GM12873 (cell line): ENCODE measurements at regions not wholly inside any gene's neighbourhood (a gene's known extent, or its start where the extent isn't known, plus 50 kb on each side); places are given as distances from the start of the nearest gene placed in this dataset.

ENCODE experiments used
- TF ChIP-seq, protein P1 (sequence below): IDR thresholded peaks from 2 replicates; pipeline ENCODE4 v1.5.1; 2012; ENCODE audit warnings: low read depth, mild to moderate bottlenecking, moderate library complexity, low read length, control low read depth; ENCODE audit not compliant: insufficient read depth; ENCODE audit errors: missing control alignments

DNA sequence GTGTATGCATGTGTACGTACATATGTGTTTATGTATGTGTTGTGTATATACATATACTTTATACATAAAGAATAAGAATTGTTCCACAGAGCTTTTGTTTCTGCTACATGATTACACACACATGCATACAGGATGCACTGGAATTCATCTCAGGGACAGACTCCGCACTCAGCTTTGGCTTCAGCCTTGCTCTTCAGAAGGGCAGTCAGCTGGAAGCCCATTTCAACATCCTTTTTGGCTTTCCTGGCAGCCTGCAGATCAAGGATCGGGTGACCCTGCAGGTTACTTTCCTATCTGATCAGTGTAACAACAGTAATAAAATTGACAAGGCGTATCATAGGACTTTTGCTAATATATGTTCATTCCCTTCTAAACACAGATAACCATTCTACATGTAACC is 144.1 kb upstream of the COPS8 start:
- TF ChIP-seq, protein P1, sequence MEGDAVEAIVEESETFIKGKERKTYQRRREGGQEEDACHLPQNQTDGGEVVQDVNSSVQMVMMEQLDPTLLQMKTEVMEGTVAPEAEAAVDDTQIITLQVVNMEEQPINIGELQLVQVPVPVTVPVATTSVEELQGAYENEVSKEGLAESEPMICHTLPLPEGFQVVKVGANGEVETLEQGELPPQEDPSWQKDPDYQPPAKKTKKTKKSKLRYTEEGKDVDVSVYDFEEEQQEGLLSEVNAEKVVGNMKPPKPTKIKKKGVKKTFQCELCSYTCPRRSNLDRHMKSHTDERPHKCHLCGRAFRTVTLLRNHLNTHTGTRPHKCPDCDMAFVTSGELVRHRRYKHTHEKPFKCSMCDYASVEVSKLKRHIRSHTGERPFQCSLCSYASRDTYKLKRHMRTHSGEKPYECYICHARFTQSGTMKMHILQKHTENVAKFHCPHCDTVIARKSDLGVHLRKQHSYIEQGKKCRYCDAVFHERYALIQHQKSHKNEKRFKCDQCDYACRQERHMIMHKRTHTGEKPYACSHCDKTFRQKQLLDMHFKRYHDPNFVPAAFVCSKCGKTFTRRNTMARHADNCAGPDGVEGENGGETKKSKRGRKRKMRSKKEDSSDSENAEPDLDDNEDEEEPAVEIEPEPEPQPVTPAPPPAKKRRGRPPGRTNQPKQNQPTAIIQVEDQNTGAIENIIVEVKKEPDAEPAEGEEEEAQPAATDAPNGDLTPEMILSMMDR = no peak

DNA sequence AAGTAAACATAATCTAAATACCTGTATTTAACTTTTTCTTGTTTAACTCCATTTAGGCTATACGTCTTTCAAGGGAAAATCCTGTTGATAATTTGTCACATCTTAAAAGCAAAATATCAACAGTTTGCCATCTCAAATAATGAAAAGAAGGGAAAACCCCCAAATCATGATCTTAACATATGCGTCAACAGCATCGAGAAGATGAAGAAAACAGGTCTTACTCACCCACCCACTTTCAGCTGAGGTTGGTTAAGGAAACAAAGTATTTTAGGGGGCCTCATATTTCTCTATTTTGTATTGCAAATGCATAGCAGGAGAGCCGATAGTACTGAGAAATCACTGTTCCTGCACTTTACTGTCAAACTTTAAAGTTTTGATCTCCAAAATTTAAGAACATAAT is 143.1 kb upstream of the COPS8 start:
- TF ChIP-seq, protein P1 = no peak

DNA sequence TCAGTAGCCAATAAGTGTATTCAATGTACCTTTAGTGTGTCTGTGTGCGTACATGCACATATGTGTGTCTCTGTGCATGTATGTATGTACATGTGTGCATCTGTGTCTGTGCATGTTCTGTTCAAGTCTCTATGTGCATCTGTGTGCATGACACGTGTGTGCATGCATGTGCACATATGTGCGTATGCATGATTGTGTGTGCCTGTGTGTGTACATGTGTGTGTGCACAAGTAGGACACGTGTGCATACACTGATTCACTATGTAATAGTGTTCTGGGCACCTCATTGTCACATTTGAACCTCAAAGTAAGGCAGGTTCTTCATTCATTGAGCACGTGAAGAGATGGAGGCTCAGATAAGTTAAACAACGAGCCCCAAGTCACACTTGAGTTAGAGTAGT is 142.6 kb upstream of the COPS8 start:
- TF ChIP-seq, protein P1 = no peak

DNA sequence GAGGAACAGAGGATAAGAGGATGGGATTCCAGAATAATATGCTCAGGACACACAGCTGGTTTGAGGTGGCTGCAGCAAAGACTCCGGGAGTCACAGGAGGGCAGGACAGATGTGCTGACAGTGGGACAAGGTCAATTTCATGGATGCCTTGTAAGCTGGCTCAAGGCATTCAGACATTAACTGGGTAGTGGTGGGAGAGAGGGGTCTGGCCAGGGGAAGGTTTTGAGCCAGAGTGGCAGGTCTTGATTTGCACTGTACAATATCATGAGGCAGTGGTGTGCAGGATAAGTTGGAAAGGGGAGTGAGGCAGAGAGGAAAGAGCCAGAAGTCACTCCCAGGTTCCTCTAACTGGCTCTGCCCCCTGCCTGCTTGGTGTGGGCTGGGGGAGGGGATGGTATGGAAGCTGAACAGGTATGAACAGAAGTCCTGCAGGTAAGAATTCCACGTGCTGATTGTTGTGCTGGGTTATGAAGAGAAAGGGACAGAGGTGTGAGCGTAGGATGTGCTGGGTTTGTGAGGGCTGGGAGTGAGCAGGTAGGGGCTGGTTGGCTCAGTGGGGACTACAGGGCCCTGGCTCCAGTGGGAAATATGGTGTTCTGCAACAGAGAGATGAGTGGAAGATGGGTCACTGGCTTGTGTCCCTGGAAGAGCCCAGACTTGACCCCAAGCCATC is 141.7 kb upstream of the COPS8 start:
- TF ChIP-seq, protein P1 = no peak

DNA sequence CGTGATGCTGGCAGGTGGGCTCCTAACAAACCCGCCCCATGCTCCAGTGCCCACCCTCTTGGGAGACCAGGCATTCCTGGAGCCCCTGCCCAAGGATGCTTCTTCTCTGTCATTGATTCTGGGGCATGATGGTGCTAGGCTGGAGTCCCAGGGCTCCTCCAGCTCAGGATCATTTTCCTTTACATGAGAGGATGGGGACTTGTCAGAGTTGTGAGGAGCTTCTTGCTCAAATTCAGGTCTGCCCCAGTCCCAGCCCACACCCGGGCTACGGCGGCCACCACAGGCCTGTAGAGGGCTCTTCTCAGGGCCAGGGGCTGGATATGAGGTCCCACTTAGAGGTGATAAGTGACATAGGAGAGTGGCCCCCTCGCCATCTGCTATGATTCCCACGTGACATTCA is 141.1 kb upstream of the COPS8 start:
- TF ChIP-seq, protein P1 = no peak

DNA sequence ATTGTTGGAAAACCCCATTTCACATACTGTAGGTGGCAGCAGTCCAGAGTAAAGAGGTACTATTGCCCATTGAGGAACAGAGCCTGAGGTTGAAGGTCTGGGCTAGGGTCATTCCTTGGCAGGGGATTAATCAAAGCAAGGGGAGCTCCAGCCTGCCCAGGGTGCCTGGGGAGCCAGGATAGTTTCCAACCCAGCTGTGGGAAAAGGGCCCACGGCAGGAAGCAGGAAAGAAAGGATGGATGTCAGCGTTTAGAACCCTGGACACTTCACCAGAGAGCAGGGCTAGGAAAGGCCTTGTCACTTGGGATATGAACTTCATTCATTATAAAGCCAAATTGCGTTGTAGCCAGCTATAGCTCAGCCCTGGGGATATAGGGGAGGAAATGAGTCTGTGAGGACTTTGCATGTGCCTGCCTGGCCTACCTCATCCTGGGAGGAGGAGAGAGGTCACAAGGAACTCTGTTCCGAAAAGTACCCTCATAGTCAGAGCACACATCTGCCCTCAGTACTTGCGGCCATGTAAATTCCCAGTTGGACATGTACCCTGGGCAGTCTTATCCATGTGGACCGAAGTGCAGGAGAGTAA is 140.2 kb upstream of the COPS8 start:
- TF ChIP-seq, protein P1 = no peak

DNA sequence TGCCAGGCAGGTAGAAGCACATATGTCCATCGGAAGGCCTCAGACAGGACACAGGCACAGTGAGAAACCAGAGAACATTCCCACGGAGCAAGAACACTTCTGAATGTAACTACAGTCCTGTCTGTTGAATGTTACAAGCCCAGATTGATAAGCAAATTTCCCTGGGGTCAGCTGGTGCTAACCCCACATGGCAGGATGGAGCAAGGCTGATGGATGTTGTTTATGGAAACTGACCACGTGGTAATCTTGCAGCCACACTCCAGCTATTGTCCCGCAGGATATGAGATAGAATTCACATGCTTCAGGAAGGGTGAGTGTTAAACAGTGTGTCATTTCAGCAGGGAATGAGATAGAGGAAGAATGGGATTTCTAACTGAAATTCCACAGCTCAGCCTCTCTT is 138.8 kb upstream of the COPS8 start:
- TF ChIP-seq, protein P1 = no peak
